ENCODE measurements at regions not wholly inside any gene's neighbourhood (a gene's known extent, or its start where the extent isn't known, plus 50 kb on each side); places are given as distances from the start of the nearest gene placed in this dataset.
"Not testable (repeated sequence)": the region's sequence is repeated elsewhere in the genome, so short reads cannot be mapped to it uniquely, and the experiment has no call there.

DNA sequence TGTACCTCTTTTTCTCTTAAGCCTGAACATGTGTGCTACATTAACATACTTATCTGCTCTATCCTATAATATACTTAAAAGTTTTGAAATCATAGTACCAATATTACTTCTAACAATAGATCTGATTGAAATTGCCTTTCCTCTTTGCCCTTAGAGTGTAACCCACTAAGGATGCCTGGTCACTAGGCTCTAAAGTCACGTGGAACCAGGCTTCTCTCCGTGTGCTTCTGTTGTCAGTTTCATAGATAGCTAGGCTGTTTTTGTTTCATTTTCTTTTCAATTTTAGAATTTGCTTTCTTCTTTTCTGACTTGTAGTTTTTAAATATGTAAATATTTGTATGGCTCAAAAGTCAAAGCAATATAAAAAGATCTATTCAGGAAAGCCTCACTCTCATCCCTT lies 100.5 kb upstream of the PZP start:
- DNase-seq (ENCODE audit: low spot score), result not testable (repeated sequence)

DNA sequence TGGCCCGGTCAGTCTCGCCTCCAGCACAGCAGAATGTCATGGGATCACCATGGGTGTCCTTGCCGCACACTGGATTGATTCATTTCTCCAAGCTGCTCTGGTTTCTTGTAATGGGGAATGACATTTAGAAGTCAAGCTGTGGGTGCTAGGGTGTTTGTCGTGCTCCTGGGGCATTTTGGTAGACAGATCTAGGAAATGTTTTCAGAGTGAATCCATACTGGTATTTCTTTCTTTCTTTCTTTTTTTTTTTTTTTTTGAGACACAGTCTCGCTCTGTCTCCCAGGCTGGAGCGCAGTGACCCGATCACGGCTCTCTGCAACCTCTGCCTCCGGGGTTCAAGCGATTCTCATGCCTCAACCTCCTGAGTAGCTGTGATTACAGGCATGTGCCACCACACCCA lies 100.0 kb upstream of the PZP start:
- DNase-seq (ENCODE audit: low spot score), result not testable (repeated sequence)

DNA sequence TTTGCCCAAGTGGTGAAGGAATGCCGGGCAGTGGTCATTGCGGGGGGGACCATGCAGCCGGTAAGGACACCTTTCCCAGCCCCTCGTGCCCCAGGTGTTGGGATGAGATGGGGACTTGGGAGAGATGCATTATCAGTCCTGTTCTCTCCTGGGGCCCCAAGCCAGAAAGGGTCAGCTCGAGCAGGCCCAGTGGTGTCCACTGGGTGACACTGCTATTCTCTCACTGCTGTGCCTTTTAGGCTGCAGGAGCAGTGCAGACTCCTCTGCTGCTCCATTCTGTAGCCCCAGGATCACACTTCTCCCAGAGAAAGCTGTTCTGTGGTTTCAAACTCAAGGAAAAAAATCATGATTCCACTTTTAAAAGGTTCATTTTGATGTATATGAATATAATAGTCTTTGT lies 99.1 kb upstream of the PZP start:
- not testable (repeated sequence) for DNase-seq (ENCODE audit: low spot score)

DNA sequence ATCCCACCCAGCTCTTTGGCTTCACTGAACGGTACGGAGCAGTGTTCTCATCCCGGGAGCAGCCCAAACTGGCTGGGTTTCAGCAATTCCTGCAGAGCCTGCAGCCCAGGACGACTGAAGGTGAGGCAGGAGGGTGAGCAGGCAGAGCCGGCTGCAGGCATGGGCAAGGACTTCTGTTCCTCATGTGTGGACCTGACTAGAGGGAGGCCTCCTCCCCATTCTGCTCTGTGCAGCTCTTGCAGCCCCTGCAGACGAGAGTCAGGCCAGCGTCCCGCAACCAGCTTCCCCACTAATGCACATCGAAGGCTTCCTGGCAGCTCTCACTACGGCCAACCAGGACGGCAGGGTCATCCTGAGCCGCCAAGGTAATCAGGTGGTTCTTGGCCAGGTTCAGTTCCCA lies 97.8 kb upstream of the PZP start:
- not testable (repeated sequence) for DNase-seq (ENCODE audit: low spot score)

GRCh38 chr12:9304540-9304939 lies 96.3 kb upstream of the PZP start:
- not testable (repeated sequence) for DNase-seq (ENCODE audit: low spot score)

DNA sequence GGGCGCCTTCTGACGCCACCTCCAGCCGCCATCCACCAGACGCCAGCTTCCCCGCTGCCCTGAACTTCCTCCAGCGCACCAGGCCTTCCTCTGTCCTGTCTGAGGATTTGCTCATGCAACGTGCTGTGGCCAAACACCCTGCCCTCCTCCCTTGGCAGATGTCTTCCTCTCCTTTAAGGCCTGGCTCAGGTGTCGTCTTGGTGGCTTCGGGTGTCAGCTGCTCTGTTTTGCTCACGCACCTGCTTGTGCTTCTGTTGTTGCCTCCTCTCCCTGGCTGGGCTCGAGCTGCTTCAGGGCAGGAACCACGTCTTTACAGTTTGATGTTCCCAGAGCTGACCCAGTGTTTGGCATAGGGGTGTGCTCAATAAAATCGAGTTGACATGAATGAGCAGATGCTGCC lies 87.7 kb upstream of the PZP start:
- not testable (repeated sequence) for DNase-seq (ENCODE audit: low spot score)

GRCh38 chr12:9294072-9294620 lies 86.0 kb upstream of the PZP start:
- DNase-seq (ENCODE audit: low spot score), result not testable (repeated sequence)

DNA sequence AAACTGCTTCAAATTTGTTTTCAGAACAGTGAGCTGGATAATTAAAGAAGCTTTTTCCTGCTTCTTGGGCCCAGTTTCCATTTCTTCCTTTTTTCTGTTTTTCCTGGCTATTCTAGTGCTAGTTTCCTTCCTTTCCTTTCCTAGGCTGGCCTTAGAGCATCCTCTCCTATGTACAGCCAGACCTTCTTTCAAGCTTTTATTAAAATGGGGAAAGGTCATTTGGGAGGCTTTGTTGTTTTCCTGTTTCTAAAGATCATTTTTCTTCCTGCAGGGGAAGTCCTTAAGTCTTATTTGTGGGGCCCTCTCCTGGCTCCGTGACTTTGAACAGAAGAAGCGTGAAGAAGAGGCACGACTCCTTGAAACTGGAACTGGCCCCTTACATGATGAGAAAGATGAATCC lies 85.2 kb upstream of the PZP start:
- not testable (repeated sequence) for DNase-seq (ENCODE audit: low spot score)

- not testable (repeated sequence) for DNase-seq (ENCODE audit: low spot score)
Measured at GRCh38 chr12:9289984-9290383, 81.8 kb upstream of the PZP start.

DNA sequence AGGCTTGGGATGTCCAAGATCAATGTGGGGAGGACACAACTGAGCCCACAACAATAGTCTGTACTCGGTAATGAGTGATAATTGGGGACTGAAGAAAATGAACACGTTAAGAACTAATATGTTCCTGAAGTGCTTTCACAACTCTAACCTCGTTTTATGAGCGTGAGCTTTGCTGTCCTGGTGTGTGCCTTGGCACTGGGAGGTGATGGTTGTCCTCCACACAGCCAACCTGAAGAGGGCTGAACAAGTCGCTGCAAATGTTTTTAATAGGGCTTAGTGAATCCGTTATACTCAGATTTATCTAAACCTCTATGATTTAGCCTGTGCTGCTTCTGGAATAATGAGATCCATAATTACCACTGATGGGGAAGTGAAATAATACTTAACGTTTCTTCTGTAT lies 76.5 kb upstream of the PZP start:
- DNase-seq (ENCODE audit: low spot score), result not testable (repeated sequence)

- peak; percentile 25 for DNase-seq (ENCODE audit: low spot score)
Measured at GRCh38 chr12:9284197-9284596, 76.0 kb upstream of the PZP start.

GRCh38 chr12:9283346-9284095 lies 75.3 kb upstream of the PZP start:
- peak; percentile 87 for DNase-seq (ENCODE audit: low spot score)

- DNase-seq (ENCODE audit: low spot score), result no peak
Measured at GRCh38 chr12:9276990-9277389, 68.8 kb upstream of the PZP start.

DNA sequence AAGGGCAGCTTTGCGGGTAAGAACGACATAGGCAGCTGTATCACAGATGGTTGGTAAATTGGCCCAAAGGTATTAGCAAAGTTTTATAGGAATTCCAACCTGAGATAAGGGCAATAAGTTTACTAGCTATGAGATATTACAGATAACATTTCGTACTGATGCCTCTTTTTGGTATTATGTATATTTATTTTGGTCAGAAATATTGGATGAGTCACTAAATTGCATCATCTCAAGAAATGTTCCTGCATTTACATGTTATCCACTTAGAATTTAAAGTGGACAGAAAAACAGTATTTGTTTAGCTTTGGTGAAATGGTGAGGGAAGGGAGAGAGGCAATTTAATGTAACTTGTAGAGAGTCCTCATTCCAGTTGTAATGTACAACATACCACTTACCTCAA lies 65.1 kb upstream of the PZP start:
- DNase-seq (ENCODE audit: low spot score), result no peak

DNA sequence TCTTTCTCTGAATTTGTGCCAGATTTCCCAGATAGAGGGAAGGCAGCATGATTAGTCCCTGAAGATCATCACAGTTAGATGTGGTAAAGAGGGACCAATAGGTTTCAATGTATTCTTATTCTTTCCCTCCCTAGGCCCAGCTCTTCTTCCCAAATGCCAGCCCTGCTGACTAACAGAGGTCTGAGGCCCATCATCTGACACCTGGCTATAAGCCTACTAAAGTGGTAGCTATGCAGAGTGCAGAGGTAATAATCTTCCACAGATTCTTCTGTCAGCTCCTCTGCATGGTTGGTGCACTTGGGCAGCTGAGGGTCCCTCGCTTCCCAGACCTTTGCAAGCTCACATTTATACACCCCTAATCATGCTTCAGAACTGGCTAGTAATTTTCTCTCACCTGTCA lies 63.7 kb upstream of the PZP start:
- DNase-seq (ENCODE audit: low spot score), result no peak

- no peak for DNase-seq (ENCODE audit: low spot score)
Measured at GRCh38 chr12:9264546-9264945, 56.4 kb upstream of the PZP start.

GRCh38 chr12:9260931-9261330 lies 52.7 kb upstream of the PZP start:
- no peak for DNase-seq (ENCODE audit: low spot score)

DNA sequence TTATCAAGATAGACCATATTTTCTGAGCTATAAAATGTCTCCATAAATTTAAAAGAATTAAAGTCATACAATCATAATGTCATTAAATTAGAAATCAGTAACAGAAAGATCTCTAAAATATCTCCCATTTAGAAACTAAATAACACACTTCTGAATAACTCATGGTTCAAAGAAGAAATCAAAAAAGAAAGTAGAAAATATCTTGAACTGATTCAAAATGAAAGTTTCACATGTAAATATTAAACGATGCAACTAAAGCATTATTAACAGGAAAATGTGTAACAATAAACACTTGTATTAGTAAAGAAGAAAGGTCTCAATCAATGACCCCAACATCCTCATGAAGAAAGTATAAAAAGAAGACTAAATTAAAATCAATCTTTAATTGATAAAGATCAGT lies 50.5 kb upstream of the PZP start:
- no peak for DNase-seq (ENCODE audit: low spot score)

Measured in kidney tubule cell (primary cell).